Osteoblast (primary cell): ENCODE measurements at regions not wholly inside any gene's neighbourhood (a gene's known extent, or its start where the extent isn't known, plus 50 kb on each side); places are given as distances from the start of the nearest gene placed in this dataset.
A peak's percentile ranks its signal among the peaks of the same experiment; 100 is the strongest.
"Not testable (repeated sequence)": the region's sequence is repeated elsewhere in the genome, so short reads cannot be mapped to it uniquely, and the experiment has no call there.

Source experiments
- DNase-seq: peaks from one replicate; pipeline ENCODE4 v3.0.0; 2011; ENCODE audit warnings: low spot score, mixed read lengths; ENCODE audit not compliant: insufficient read length; ENCODE audit errors: missing footprints
- H2AFZ ChIP-seq: 2 replicates; pipeline ENCODE4 v1.6.0; 2011; ENCODE audit warnings: mild to moderate bottlenecking, low read length
- H3K27ac ChIP-seq: 2 replicates; pipeline ENCODE4 v1.5.1; 2011; ENCODE audit warnings: mild to moderate bottlenecking, low read depth, low read length, moderate library complexity
- H3K27me3 ChIP-seq: 2 replicates; pipeline ENCODE4 v1.6.0; 2012; ENCODE audit warnings: mild to moderate bottlenecking, control low read depth, inconsistent platforms, low read length, moderate library complexity; ENCODE audit not compliant: insufficient read depth
- H3K36me3 ChIP-seq: 2 replicates; pipeline ENCODE4 v1.5.1; 2011; ENCODE audit warnings: mild to moderate bottlenecking, low read length, control low read depth, moderate library complexity; ENCODE audit not compliant: insufficient read depth
- H3K4me1 ChIP-seq: 2 replicates; pipeline ENCODE4 v1.5.1; 2011; ENCODE audit warnings: mild to moderate bottlenecking, low read length, control low read depth, moderate library complexity; ENCODE audit not compliant: insufficient read depth
- H3K4me2 ChIP-seq: 2 replicates; pipeline ENCODE4 v1.6.0; 2011; ENCODE audit warnings: mild to moderate bottlenecking, low read length; ENCODE audit not compliant: insufficient read depth
- H3K4me3 ChIP-seq: fragments of 200-600 bp; sonication (generic); 3 replicates; pipeline ENCODE4 v1.5.1; 2012; ENCODE audit warnings: mild to moderate bottlenecking, low read length, inconsistent platforms; ENCODE audit not compliant: insufficient read depth
- H3K79me2 ChIP-seq: 2 replicates; pipeline ENCODE4 v1.6.0; 2012; ENCODE audit warnings: mild to moderate bottlenecking, low read length, control low read depth, inconsistent platforms; ENCODE audit not compliant: insufficient read depth
- H3K9me3 ChIP-seq: 2 replicates; pipeline ENCODE4 v1.5.1; 2011; ENCODE audit warnings: low read depth, low read length, control low read depth
- H4K20me1 ChIP-seq: 2 replicates; pipeline ENCODE4 v1.6.0; 2012; ENCODE audit warnings: mild to moderate bottlenecking, low read length, control low read depth; ENCODE audit not compliant: insufficient read depth
- TF ChIP-seq, protein P1 (sequence below): IDR thresholded peaks from 2 replicates; pipeline ENCODE4 v1.5.1; 2011; ENCODE audit warnings: mild to moderate bottlenecking, low read depth, low read length, moderate library complexity; ENCODE audit errors: extremely low read depth

DNA sequence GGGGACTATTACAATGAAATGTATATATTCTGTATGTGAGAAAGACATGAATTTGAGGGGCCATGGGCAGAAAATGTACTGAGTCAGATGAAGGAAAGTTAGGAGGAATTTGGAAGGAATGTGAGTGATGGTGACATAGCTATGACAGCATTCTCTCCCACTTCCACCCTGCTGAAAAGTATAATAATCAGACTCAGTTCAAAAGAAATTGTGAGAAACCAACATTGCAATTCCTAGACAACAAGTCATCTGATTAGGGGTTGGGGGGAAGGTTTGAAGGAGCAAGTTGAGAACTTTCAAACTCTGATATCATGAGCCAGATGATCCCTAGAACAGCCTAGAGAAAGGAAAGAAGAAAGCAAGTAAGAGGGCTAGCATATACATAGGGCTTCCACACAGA, 370.6 kb downstream of the DMRTA1 start:
- TF ChIP-seq, protein P1, sequence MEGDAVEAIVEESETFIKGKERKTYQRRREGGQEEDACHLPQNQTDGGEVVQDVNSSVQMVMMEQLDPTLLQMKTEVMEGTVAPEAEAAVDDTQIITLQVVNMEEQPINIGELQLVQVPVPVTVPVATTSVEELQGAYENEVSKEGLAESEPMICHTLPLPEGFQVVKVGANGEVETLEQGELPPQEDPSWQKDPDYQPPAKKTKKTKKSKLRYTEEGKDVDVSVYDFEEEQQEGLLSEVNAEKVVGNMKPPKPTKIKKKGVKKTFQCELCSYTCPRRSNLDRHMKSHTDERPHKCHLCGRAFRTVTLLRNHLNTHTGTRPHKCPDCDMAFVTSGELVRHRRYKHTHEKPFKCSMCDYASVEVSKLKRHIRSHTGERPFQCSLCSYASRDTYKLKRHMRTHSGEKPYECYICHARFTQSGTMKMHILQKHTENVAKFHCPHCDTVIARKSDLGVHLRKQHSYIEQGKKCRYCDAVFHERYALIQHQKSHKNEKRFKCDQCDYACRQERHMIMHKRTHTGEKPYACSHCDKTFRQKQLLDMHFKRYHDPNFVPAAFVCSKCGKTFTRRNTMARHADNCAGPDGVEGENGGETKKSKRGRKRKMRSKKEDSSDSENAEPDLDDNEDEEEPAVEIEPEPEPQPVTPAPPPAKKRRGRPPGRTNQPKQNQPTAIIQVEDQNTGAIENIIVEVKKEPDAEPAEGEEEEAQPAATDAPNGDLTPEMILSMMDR, result no peak
- Histone ChIP-seq H3K79me2 (no peaks in the 10 kb centered on the region), H3K9me3 (no peaks in the 10 kb centered on the region), H3K36me3 (no peaks in the 10 kb centered on the region), H3K4me3 (no peak overlapping the region), H3K4me2 (peak overlapping the region; percentile 17), H3K27ac (peak overlapping the region; percentile 29), H2AFZ (no peak overlapping the region), H3K4me1 (no peaks in the 10 kb centered on the region), H3K27me3 (no peaks in the 10 kb centered on the region), H4K20me1 (no peaks in the 10 kb centered on the region)
- peak; percentile 23 for DNase-seq

DNA sequence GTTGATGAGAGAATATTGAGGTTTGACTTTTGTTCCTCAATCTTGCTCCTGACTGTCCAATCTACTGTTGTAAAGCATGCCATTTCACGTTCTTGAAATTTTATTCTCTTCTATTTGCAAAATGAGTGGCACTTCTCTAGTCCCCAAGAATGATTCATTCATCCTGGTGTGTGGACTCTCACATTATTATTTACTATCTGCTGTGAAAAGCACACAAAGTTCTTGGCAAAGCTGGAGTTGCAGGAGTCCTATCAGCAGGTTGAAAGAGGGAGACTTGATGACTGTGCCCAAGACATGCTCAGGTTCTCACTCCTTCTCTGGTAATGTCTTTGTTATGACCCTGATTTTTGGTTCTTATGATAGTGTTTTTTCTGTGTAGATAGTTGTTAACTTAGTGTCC, 382.6 kb downstream of the DMRTA1 start:
- TF ChIP-seq, protein P1, result no peak
- Histone ChIP-seq H3K79me2 (no peaks in the 10 kb centered on the region), H4K20me1 (no peaks in the 10 kb centered on the region), H3K4me2 (no peak overlapping the region), H3K27ac (no peak overlapping the region), H3K36me3 (no peaks in the 10 kb centered on the region), H3K4me3 (no peak overlapping the region), H3K9me3 (no peaks in the 10 kb centered on the region), H3K4me1 (no peaks in the 10 kb centered on the region), H3K27me3 (no peaks in the 10 kb centered on the region), H2AFZ (no peak overlapping the region)
- DNase-seq, result no peak

DNA sequence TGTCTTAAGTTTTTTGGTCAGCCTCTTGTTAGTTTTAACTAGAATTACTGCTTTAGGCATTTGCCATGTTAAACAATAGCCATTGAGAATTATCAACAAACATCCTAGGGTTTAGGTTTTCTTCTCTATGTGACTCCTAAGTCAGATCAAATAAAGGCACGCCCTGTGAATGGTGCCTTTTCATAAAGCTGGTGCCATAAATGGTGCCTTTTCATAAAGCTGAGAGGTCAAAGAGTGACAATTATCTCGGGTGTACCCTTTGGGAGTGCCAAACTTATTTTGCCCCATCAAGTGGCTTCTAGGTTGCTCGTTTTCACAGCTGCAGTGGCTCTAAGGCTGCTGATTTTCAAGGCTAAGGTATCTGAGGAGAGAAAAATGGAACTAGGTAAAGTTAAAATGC, 391.6 kb downstream of the DMRTA1 start:
- Histone ChIP-seq H3K27ac (no peak overlapping the region), H3K4me1 (no peaks in the 10 kb centered on the region), H3K4me3 (no peak overlapping the region), H3K36me3 (no peaks in the 10 kb centered on the region), H4K20me1 (no peaks in the 10 kb centered on the region), H2AFZ (no peak overlapping the region), H3K4me2 (no peak overlapping the region), H3K79me2 (no peaks in the 10 kb centered on the region), H3K9me3 (no peaks in the 10 kb centered on the region), H3K27me3 (no peaks in the 10 kb centered on the region)
- DNase-seq, result no peak
- TF ChIP-seq, protein P1, result no peak

DNA sequence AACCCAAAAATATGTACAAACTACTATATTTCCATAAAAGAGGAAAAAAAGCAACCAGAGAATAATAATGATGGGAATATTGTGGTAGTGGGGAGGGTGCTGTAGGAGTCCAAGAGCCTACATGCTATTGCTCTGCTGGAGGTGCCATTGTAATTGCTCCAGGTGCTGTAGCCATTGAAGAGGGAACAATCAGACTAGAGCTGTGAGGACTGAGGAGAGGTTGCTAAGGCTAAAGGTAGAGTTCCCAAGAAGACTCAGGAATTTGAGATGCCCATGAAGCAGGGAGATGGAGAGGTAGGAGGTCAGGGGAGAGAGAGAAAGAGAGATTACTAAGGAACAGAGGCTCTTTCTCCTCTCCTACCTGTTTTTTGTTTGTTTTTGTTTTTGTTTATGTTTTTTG, 394.0 kb downstream of the DMRTA1 start:
- Histone ChIP-seq H3K79me2 (no peaks in the 10 kb centered on the region), H3K36me3 (no peaks in the 10 kb centered on the region), H3K27ac (no peak overlapping the region), H3K27me3 (no peaks in the 10 kb centered on the region), H3K9me3 (no peaks in the 10 kb centered on the region), H3K4me2 (no peak overlapping the region), H3K4me3 (no peak overlapping the region), H4K20me1 (no peaks in the 10 kb centered on the region), H3K4me1 (no peaks in the 10 kb centered on the region), H2AFZ (no peak overlapping the region)
- TF ChIP-seq, protein P1, result no peak
- no peak for DNase-seq

DNA sequence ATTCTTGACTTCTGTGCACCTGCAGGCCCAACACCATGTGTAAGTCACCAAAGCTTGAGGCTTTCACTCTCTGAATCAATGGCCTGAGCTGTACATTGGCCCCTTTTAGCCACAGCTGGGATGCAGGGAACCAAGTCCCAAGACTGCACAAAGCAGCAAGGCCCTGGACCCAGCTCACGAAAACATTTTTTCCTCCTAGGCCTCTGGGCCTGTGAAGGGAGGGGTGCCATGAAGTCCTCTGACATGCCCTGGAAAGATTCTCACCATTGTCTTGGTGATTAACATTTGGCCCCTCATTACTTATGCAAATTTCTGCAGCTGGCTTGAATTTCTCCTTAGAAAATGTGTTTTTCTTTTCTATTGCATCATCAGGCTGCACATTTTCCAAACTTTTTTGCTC, 398.6 kb downstream of the DMRTA1 start:
- H3K4me2 ChIP-seq, H3K9me3 ChIP-seq, DNase-seq, H4K20me1 ChIP-seq, H3K36me3 ChIP-seq, H3K27me3 ChIP-seq, H3K79me2 ChIP-seq, H3K4me3 ChIP-seq, H3K27ac ChIP-seq, H2AFZ ChIP-seq, H3K4me1 ChIP-seq: not testable (repeated sequence)
